Loucy (cell line): ENCODE measurements at regions not wholly inside any gene's neighbourhood (a gene's known extent, or its start where the extent isn't known, plus 50 kb on each side); places are given as distances from the start of the nearest gene placed in this dataset.

Experiments used
- H2AFZ ChIP-seq: fragments of 200-600 bp; sonication (generic); 2 replicates; pipeline ENCODE4 v1.6.0; 2016; ENCODE audit warnings: antibody characterized with exemption, mild to moderate bottlenecking, low read length, moderate library complexity
- H3F3A ChIP-seq: fragments of 200-600 bp; 2 replicates; pipeline ENCODE4 v1.6.0; 2016; ENCODE audit warnings: antibody characterized with exemption, low read depth, mild to moderate bottlenecking
- H3K27me3 ChIP-seq: fragments of 200-600 bp; sonication (generic); 2 replicates; pipeline ENCODE4 v1.6.1; 2014; ENCODE audit warnings: low read length, mild to moderate bottlenecking; ENCODE audit not compliant: insufficient read depth, poor library complexity, severe bottlenecking
- H3K36me3 ChIP-seq: fragments of 200-600 bp; sonication (generic); 2 replicates; pipeline ENCODE4 v1.6.1; 2016; ENCODE audit warnings: low read length; ENCODE audit not compliant: insufficient read depth
- H3K4me1 ChIP-seq: fragments of 200-600 bp; sonication (generic); 2 replicates; pipeline ENCODE4 v1.5.1; 2014; ENCODE audit warnings: low read length, mild to moderate bottlenecking; ENCODE audit not compliant: insufficient read depth, poor library complexity, severe bottlenecking
- H3K4me2 ChIP-seq: fragments of 200-600 bp; sonication (generic); 2 replicates; pipeline ENCODE4 v1.6.0; 2014; ENCODE audit warnings: antibody characterized with exemption, low read length, low read depth, mild to moderate bottlenecking; ENCODE audit not compliant: poor library complexity, severe bottlenecking
- H3K4me3 ChIP-seq: fragments of 200-600 bp; sonication (generic); 2 replicates; pipeline ENCODE4 v1.5.1; 2014; ENCODE audit warnings: low read length, mild to moderate bottlenecking, mixed read lengths; ENCODE audit not compliant: poor library complexity, severe bottlenecking
- H3K79me2 ChIP-seq: fragments of 200-600 bp; sonication (generic); 2 replicates; pipeline ENCODE4 v1.6.1; 2014; ENCODE audit warnings: low read length; ENCODE audit not compliant: insufficient read depth
- H3K9ac ChIP-seq: fragments of 200-600 bp; sonication (generic); 2 replicates; pipeline ENCODE4 v1.6.0; 2014; ENCODE audit warnings: mild to moderate bottlenecking, low read depth, low read length, moderate library complexity; ENCODE audit not compliant: poor library complexity, severe bottlenecking
- H3K9me2 ChIP-seq: fragments of 200-600 bp; sonication (generic); replicated peaks from 2 replicates; pipeline ENCODE4 v1.6.1; 2016; ENCODE audit warnings: low read depth, low read length, mixed read lengths
- H3K9me3 ChIP-seq: fragments of 200-600 bp; sonication (generic); 2 replicates; pipeline ENCODE4 v1.6.1; 2014; ENCODE audit warnings: mild to moderate bottlenecking, antibody characterized with exemption, low read length, low read depth; ENCODE audit not compliant: insufficient read depth
- H4K20me1 ChIP-seq: fragments of 200-600 bp; sonication (generic); 2 replicates; pipeline ENCODE4 v1.6.0; 2014; ENCODE audit warnings: antibody characterized with exemption, low read length, mild to moderate bottlenecking; ENCODE audit not compliant: insufficient read depth, poor library complexity, severe bottlenecking
- EZH2phosphoT487 ChIP-seq: fragments of 200-600 bp; IDR thresholded peaks from 2 replicates; pipeline ENCODE4 v1.6.1; 2018; ENCODE audit warnings: antibody characterized with exemption, mild to moderate bottlenecking, moderate library complexity, borderline replicate concordance
- TF ChIP-seq, protein P1 (sequence below): fragments of 200-600 bp; sonication (generic); conservative IDR thresholded peaks from 2 replicates; pipeline ENCODE4 v1.5.1; 2014; ENCODE audit warnings: mild to moderate bottlenecking, antibody characterized with exemption, low read length

DNA sequence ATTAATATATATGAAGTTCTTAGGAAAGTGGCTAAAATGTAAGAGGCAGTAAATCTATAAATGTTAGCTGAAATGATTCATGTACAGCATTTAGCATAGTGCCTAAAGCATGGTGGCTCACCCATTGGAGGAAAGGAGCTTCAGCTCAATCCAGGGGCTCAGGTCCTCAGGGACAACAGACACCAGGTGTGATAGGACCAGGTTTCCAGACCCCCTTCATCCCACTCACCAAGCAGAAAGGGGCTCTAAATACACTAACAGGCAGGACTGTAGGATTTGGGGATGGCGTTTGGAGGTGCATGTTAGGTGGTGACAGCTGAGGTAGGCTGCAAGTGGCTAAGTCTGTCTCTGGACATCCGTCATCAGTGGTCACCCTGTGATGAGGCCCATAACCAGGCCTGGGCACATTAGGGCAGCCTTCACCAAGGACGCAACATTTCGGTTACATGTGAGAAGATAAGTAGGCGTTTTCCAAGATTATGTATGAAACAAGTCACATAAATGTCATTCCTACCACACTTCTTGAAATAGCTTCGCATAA lies 233.1 kb downstream of the C1orf94 start:
- no peaks in the 10 kb centered on the region for H3K36me3 ChIP-seq
- no peaks in the 10 kb centered on the region for H3K9me2 ChIP-seq
- no peaks in the 10 kb centered on the region for H3K79me2 ChIP-seq
- H3K4me2 ChIP-seq = no peak overlapping the region
- H3K4me1 ChIP-seq = no peaks in the 10 kb centered on the region
- no peak overlapping the region for H3K4me3 ChIP-seq
- H3K9me3 ChIP-seq = no peaks in the 10 kb centered on the region
- TF ChIP-seq, protein P1, sequence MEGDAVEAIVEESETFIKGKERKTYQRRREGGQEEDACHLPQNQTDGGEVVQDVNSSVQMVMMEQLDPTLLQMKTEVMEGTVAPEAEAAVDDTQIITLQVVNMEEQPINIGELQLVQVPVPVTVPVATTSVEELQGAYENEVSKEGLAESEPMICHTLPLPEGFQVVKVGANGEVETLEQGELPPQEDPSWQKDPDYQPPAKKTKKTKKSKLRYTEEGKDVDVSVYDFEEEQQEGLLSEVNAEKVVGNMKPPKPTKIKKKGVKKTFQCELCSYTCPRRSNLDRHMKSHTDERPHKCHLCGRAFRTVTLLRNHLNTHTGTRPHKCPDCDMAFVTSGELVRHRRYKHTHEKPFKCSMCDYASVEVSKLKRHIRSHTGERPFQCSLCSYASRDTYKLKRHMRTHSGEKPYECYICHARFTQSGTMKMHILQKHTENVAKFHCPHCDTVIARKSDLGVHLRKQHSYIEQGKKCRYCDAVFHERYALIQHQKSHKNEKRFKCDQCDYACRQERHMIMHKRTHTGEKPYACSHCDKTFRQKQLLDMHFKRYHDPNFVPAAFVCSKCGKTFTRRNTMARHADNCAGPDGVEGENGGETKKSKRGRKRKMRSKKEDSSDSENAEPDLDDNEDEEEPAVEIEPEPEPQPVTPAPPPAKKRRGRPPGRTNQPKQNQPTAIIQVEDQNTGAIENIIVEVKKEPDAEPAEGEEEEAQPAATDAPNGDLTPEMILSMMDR = no peak
- TF ChIP-seq EZH2phosphoT487 = no peak
- no peak overlapping the region for H2AFZ ChIP-seq
- no peaks in the 10 kb centered on the region for H4K20me1 ChIP-seq
- H3K9ac ChIP-seq = no peak overlapping the region
- no peaks in the 10 kb centered on the region for H3F3A ChIP-seq
- H3K27me3 ChIP-seq = no peaks in the 10 kb centered on the region

DNA sequence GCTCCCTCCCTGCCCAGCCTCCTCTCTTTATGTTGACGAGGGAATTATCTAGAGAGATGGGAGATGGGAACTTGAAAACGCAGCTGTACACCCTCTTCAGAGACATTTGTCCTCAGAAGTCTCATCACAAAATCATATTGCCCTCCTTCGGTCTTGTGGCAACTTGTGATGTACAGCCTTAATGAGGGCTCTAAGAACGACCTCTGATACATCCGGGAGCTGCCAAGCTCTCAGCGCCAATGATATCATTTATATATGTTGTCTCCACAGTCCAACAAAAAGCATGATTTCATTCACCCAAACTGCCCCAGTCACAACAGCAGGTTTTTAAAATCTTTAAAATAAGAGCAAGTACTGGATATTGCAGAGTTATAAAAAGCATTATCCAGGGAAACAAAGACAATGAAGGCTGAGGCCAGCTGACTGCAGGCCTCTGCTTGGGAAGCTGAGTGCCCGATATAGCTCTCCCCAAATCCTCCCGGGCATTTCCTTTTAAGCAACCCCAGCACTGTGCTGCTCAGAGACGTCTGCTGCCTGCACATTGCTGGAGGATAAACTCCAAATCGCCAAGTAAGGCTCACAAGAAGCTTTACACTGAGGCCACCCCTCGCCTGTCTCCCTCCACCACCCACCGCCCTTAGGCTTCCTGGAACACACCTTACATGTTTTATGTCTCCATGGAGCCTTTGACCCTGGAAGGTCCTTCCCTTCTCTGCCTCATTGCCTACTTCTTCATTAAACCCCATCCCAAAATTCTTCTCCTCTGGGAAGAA lies 236.1 kb downstream of the C1orf94 start:
- Histone ChIP-seq H3K4me3 (no peak overlapping the region), H3K79me2 (no peaks in the 10 kb centered on the region), H3K9me3 (no peaks in the 10 kb centered on the region), H3K9me2 (no peaks in the 10 kb centered on the region), H3K36me3 (no peaks in the 10 kb centered on the region), H3K4me1 (no peaks in the 10 kb centered on the region), H3F3A (no peaks in the 10 kb centered on the region), H3K9ac (no peak overlapping the region), H3K27me3 (no peaks in the 10 kb centered on the region), H2AFZ (no peak overlapping the region), H4K20me1 (no peaks in the 10 kb centered on the region), H3K4me2 (no peak overlapping the region)
- TF ChIP-seq, protein P1 = no peak
- TF ChIP-seq EZH2phosphoT487 = no peak

DNA sequence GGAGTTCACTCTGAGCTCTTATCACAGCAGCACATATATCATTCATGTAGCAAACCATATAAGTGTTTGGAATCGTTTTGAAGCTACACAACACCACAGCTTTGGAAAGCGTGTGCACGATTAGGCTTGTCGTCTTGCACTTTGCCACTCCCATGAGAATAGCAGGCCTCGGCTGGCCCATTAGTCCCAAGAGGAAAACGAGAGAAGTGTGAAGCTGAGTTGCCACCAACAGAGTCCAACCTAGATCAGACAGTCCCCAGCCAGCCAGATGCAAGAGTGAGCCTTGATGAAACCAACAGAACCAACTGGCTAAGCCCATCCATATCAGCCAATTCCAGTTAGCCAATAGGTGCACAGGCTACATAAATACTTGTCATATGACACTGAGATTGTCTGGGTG lies 238.4 kb downstream of the C1orf94 start:
- Histone ChIP-seq H2AFZ (no peak overlapping the region), H3K9me3 (no peaks in the 10 kb centered on the region), H3K36me3 (no peaks in the 10 kb centered on the region), H3K9me2 (no peaks in the 10 kb centered on the region), H3K9ac (no peak overlapping the region), H3K4me3 (no peak overlapping the region), H3K27me3 (no peaks in the 10 kb centered on the region), H3K4me2 (no peak overlapping the region), H4K20me1 (no peaks in the 10 kb centered on the region), H3K4me1 (no peaks in the 10 kb centered on the region), H3K79me2 (no peaks in the 10 kb centered on the region), H3F3A (no peaks in the 10 kb centered on the region)
- TF ChIP-seq, protein P1 = no peak
